DLD1 (cell line): ENCODE measurements at regions not wholly inside any gene's neighbourhood (a gene's known extent, or its start where the extent isn't known, plus 50 kb on each side); places are given as distances from the start of the nearest gene placed in this dataset.

Experiments used
- in situ Hi-C: cut with HindIII; loops from 2 replicates; pipeline ENCODE4 v1.10.0; 2017; ENCODE audit warnings: low sequenced_read_pairs

GRCh38 chr4:181646864-181647263 is 596.3 kb upstream of the TENM3 start:
- in situ Hi-C loops = no loop called here

DNA sequence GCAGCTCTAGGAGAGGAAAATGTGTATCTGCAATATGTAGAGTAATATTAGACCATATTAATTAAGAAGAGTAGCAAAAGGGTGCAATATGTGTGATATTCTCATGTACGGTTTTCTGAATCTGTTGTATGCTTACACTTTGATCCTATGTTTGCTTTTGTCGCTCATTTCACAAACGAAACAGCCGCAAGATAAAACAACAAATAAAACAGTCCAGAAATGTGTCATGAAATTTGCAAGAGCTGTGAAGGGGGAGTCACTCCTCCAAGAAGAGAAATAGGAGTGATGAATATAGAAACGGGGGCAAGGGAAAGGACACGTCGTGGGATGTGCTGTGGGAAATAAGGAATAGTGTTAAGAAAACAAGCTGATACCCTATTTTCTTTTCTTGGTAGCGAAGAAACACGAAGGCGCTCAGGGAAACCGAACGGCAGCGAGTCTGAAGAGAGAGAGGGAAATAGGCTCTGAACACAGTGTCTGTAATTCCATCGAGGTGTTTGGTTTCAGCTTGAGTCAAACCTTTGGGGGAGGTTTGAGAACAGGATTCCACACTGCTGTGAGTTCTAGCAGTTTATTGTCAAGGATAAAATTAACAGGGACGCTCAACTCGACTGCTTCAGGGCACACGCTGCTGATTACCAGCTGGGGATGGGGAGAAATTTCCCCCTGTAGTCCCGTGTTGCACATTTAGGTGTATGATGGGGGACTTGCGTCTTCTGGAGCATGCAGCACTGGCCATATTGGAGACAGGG is 595.6 kb upstream of the TENM3 start:
- in situ Hi-C loops = no loop called here

GRCh38 chr4:181650033-181650825 is 593.0 kb upstream of the TENM3 start:
- in situ Hi-C loops = no loop called here

GRCh38 chr4:181656748-181657147 is 586.5 kb upstream of the TENM3 start:
- in situ Hi-C loops = no loop called here

- in situ Hi-C loops = no loop called here
These were observed 584.0 kb upstream of the TENM3 start for GRCh38 chr4:181659202-181659601.

GRCh38 chr4:181659876-181660275 is 583.3 kb upstream of the TENM3 start:
- in situ Hi-C loops = no loop called here

- in situ Hi-C loops = no loop called here
These were observed 582.1 kb upstream of the TENM3 start for GRCh38 chr4:181661090-181661489.

DNA sequence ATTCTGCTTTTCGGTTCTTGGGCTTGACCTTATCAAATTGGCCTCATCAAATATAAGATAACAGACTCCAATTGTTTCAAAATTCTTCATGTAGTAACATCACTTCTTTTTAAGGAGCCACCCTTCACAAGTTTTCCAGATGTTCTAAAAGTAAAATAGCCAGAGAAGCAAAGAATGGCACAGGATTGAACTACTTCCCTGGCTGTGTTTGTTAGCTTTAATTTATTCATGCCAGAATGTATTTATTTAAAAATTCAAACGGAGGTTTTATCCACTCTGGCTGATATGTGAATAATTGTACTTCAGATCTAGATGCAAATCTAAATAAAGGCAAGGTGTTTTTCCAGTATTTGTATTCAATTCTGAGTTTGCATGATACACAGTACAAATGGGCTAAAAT is 581.3 kb upstream of the TENM3 start:
- in situ Hi-C loops = no loop called here

- in situ Hi-C loops = no loop called here
These were observed 580.8 kb upstream of the TENM3 start for GRCh38 chr4:181662383-181662782.

- in situ Hi-C loops = no loop called here
These were observed 572.7 kb upstream of the TENM3 start for GRCh38 chr4:181670506-181670905.

DNA sequence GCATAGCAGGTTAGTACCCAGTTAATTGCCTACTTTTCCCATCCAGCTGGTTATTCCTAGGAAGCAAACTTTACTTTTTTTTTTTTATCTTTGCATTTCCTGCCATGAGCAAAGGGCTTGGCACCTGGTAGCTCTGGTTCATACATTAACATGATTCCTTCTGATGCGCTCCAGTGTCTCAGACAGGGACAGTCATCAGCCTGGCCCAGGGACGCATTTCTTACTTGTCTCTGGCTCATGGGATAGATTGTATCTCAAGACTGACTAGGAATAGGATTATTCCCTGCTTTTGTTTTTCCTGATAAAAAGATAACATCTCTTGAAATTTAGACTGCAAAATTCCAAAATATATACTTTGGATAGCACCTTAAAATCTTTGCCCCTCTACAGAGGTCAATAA is 571.5 kb upstream of the TENM3 start:
- in situ Hi-C loops = no loop called here

DNA sequence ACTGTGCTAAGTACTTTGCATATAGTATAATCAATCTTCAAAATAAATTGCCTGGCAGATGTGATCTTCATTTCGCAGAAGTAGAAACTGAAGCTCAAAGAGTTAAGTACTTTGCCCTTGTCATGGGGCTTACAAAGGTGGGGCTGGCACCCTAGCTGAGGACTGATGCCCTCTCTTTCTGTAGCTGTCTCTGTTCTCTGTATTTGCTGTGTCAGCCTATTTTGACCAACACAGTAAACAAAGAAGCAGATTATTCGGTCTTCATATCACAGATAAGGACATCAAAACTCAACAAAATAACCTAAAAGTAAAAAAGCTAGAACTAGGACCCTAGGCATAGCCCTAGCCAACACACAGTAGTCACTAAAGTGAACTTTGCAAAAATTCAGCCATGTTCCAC is 570.5 kb upstream of the TENM3 start:
- in situ Hi-C loops = no loop called here

DNA sequence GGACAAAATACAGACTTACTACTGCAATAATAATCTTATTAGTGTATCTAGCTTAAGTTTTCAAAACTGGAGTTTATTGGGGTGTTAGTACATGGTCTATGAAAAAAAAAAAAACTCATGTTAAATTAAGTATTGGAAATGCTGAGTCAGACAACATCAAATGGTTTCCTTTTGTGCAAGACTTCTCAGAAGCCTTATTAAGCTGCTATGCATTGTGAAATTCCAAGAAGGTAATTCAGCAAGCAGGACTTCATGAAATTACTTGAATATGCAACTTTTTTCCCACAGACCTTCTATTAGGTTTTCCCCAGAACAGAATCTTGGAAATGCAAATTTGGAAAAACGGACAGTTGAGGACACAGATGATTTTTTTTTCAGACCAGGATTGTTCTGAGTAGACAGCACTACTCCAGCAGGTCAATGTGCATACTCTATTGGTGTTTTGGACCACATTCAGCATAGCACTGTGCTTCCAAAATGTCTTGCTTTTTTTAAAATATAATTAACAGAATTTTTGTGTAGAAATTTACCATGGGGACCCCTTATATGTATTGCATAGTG is 568.8 kb upstream of the TENM3 start:
- in situ Hi-C loops = no loop called here

DNA sequence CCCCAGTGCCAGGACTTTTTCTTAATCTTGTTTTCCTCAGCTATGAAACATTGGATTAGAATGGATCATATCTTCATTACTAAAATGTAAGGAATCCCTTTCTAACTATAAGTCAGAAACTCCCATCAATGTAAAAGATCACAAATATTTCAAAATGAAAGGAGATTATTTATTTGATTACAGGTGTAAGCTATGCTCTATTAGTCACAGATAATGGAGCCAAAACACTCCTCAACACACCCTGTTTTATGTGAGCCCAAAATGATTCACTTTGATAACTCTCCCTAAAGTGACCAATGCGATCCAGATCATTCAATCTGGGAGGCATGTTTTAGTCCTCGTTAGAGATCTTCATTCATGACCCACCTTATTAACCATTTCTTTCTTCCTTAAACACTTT is 566.7 kb upstream of the TENM3 start:
- in situ Hi-C loops = no loop called here

DNA sequence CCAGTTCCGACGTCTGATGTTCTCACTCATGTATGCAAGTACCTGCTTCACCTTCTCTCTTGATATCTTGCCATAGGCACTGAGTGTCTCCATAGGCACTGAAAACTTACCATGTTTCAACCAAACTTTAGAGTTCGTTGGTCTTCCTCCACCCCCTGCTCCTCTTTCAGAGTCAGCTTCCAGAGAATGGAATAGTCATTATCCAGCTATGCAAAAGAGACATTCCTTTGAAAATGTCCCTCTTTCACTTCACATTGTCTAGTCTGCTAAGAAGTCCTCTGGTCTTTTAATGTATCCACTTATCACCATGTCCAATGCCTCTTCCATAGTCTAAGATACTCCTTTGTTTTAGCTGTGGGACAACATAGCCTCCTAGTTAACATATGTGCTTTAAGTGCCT is 566.0 kb upstream of the TENM3 start:
- in situ Hi-C loops = no loop called here

- in situ Hi-C loops = no loop called here
These were observed 565.6 kb upstream of the TENM3 start for GRCh38 chr4:181677621-181678020.

DNA sequence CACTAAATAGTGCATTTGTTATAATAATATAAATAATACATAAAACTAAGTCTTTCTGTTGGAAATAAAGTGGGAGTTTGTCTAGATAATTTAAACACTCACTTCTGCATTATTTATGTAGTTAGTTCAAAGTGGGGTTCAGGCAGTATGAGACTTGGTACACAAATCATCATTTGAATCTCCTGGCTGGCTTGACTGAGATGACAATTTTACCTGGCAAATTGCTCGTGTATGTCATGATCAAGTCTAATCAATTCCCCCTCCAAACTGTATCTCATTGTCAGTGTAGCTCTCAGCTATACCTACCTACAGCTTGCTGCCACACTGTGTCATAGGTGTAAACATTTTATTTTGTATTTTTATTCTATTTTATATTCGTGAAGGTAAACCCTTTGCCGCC is 563.4 kb upstream of the TENM3 start:
- in situ Hi-C loops = no loop called here

DNA sequence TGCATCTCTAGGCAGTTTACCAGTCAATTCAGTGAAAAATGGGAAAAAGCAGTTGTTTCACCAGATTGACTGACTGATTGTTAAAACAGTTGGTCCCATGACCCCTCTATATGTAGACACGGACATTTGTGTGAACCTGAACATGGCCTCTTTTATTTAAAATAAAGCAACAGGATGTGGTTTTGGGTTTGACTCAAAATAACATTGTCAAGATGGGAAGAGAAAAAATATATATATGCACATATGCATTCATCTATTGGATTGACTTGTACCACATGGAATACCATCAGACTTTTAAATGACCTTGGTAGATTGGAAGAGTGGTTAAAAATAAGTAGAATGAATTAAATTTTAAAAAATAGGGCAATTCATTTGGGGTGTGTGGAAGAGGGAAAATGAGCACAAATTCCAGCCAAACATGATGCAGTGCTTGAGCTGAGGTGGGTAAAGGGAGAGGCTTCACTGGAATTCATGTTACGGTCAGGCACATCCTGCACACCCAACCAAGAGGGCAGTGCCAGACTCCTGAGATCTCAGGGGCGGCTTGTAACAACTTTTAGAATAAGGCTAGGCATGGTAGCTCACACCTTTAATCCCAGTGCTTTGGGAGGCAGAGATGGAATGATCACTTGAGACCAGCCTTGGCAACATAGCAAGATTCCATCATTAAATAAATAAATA is 560.7 kb upstream of the TENM3 start:
- in situ Hi-C loops = no loop called here

GRCh38 chr4:181684310-181684709 is 558.9 kb upstream of the TENM3 start:
- in situ Hi-C loops = no loop called here

DNA sequence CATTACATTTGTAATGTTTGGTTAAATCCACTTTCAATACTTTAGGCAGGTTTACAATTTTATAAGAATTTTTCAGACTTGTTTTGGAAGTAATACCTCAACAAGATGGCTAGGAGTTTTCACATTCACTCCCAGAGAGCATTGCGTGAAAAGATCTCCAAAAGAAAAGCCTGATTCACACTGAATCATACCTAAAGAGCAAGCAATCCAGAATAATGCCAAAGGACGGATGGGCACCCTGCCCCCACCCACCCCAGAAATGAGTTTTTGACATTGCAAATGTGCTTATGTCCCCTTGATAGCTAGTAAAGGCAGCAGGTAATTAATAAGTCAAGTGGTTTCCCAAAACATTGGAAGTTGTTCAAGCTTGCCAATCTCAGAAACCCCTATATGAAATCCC is 557.7 kb upstream of the TENM3 start:
- in situ Hi-C loops = no loop called here

DNA sequence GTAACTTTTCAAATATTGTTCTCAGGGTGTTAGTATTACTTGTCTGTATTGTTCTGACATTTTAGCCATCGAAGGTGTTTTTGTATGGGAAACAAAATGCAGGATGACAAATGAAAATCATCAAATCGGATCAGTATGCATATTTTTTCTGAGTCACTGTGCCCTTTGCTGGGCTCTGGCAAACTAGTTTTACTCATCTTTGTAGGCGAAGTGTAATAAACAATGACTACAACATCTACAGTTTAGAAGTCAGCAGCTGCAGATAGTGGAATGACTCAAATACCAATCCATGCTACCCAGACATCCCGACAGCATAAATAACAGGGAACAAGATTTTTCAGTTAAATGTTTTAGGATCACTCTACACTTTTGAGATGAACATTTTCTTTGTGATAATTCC is 557.3 kb upstream of the TENM3 start:
- in situ Hi-C loops = no loop called here

GRCh38 chr4:181687116-181687515 is 556.1 kb upstream of the TENM3 start:
- in situ Hi-C loops = no loop called here
